ENCODE measurements at regions not wholly inside any gene's neighbourhood (a gene's known extent, or its start where the extent isn't known, plus 50 kb on each side); places are given as distances from the start of the nearest gene placed in this dataset.

DNA sequence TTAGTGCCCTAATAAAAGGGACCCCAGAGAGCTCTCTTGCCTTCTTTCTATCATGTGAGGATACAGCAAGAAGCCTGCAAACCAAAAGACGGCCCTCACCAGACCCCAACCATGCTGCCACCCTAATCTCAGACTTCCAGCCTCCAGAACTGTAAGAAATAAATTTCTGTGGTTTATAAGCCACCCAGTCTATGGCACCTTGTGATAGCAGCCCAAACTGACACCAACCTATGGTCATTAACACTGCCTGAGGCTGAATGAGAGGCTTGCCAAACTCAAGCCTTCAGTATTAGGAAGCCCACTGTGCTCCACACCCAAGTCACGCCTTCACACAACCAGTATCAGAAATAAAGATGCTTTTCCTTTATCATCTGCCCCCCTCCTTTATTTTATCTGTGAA lies 127.3 kb upstream of the KLF3 start:
- peaks cover 2% of the 10 kb centered on the region for H3K9me3 Mint-ChIP-seq
- TF ChIP-seq, protein P1, sequence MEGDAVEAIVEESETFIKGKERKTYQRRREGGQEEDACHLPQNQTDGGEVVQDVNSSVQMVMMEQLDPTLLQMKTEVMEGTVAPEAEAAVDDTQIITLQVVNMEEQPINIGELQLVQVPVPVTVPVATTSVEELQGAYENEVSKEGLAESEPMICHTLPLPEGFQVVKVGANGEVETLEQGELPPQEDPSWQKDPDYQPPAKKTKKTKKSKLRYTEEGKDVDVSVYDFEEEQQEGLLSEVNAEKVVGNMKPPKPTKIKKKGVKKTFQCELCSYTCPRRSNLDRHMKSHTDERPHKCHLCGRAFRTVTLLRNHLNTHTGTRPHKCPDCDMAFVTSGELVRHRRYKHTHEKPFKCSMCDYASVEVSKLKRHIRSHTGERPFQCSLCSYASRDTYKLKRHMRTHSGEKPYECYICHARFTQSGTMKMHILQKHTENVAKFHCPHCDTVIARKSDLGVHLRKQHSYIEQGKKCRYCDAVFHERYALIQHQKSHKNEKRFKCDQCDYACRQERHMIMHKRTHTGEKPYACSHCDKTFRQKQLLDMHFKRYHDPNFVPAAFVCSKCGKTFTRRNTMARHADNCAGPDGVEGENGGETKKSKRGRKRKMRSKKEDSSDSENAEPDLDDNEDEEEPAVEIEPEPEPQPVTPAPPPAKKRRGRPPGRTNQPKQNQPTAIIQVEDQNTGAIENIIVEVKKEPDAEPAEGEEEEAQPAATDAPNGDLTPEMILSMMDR (IDR thresholded peaks at IDR 0.05; ENCODE audit: unreplicated experiment in 3 of 3) = no peak
- H3K4me3 Mint-ChIP-seq = no peak overlapping the region
- no peaks in the 10 kb centered on the region for H3K36me3 Mint-ChIP-seq (ENCODE audit: low read depth)
- H3K4me1 Mint-ChIP-seq = peaks cover 18% of the 10 kb centered on the region
- no peaks in the 10 kb centered on the region for H3K27me3 Mint-ChIP-seq (ENCODE audit: low read depth)
- no peak overlapping the region for H3K27ac Mint-ChIP-seq

DNA sequence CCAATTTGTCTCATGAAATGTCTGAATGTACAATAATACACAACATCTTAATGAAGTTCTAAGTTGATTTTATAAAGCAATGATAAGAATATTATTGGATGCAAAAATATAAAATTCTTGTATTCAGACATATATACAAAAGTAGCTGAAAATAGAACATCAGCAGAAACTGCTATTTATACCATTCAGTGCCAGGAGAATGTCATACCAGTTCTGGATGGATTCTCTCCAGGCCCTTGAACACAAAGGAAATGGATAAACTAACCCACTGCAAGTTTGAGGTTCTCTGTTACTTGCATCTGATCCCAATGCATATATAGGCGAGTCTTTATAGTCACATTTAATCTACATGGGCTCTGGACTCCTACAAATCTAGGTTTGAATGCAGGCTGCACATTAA lies 126.3 kb upstream of the KLF3 start:
- no peak overlapping the region for H3K27ac Mint-ChIP-seq
- no peak overlapping the region for H3K4me3 Mint-ChIP-seq
- H3K27me3 Mint-ChIP-seq (ENCODE audit: low read depth) = no peaks in the 10 kb centered on the region
- no peaks in the 10 kb centered on the region for H3K36me3 Mint-ChIP-seq (ENCODE audit: low read depth)
- TF ChIP-seq, protein P1 (IDR thresholded peaks at IDR 0.05; ENCODE audit: unreplicated experiment in 3 of 3) = no peak
- peaks cover 8% of the 10 kb centered on the region for H3K4me1 Mint-ChIP-seq
- H3K9me3 Mint-ChIP-seq = peaks cover 2% of the 10 kb centered on the region

DNA sequence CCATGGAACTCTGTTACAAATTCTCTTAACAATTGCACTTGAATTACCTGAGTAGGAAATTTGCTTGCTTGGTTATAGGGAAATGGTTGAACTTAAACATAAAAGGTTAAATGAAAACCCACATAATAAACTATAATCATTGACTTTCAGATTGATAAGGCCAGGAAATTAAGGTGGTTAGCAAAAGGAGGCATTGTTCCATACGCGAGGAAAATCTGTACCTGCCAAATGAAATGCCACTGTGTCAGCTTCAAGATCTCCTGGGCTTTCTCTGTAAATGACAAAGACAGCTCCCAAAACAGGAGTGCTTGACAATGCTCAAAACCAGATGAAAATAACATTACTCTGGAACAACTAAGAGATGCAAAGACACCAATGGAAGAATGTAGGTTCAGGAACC lies 125.5 kb upstream of the KLF3 start:
- Mint-ChIP-seq H3K27me3 (ENCODE audit: low read depth) (no peaks in the 10 kb centered on the region), H3K4me3 (no peak overlapping the region), H3K9me3 (peaks cover 2% of the 10 kb centered on the region), H3K27ac (no peak overlapping the region), H3K4me1 (no peaks in the 10 kb centered on the region), H3K36me3 (ENCODE audit: low read depth) (no peaks in the 10 kb centered on the region)
- TF ChIP-seq, protein P1 (IDR thresholded peaks at IDR 0.05; ENCODE audit: unreplicated experiment in 3 of 3) = no peak

DNA sequence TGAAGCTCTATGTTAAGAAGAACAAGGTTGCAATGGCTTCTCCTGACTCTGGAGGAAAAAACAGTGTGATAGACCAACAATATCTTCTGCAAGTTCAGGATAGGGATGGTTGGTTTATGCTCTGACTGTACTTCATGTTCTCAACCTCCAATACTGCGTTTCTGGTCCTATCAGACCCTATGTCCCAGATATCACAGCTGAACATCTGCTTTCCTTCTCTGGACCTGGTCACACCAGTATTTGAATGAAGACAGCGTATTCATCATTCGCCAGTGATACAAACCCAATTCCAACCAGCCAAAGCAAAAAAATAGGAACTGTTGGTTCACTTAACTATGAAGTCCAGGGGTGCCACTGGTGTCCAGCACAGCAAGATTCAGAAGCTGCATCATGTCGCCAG lies 124.5 kb upstream of the KLF3 start:
- no peaks in the 10 kb centered on the region for H3K4me1 Mint-ChIP-seq
- no peaks in the 10 kb centered on the region for H3K36me3 Mint-ChIP-seq (ENCODE audit: low read depth)
- no peak overlapping the region for H3K27ac Mint-ChIP-seq
- peaks cover 2% of the 10 kb centered on the region for H3K9me3 Mint-ChIP-seq
- TF ChIP-seq, protein P1 (IDR thresholded peaks at IDR 0.05; ENCODE audit: unreplicated experiment in 3 of 3) = no peak
- no peaks in the 10 kb centered on the region for H3K27me3 Mint-ChIP-seq (ENCODE audit: low read depth)
- no peak overlapping the region for H3K4me3 Mint-ChIP-seq

DNA sequence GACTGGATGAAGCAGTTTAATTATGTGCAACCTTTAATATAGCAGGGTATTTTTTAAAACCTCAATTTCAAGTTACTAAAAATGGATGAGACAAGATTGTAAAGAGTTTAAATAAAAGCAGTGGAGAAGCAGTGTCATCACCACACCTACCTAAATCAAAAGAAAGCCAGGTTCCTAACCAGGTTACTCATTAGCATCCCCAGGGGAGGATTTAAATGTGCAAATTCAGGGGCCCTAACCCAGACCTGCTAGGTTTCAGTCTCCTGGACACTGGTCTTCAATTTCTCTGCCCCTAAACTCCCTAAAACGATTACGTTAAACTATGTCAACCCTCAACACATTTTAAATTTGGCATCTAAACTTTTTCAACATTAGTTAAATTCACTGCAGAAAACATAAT lies 116.9 kb upstream of the KLF3 start:
- TF ChIP-seq, protein P1 (IDR thresholded peaks at IDR 0.05; ENCODE audit: unreplicated experiment in 3 of 3) = no peak
- peaks cover 5% of the 10 kb centered on the region for H3K9me3 Mint-ChIP-seq
- no peaks in the 10 kb centered on the region for H3K36me3 Mint-ChIP-seq (ENCODE audit: low read depth)
- no peak overlapping the region for H3K27ac Mint-ChIP-seq
- H3K4me3 Mint-ChIP-seq = no peak overlapping the region
- H3K27me3 Mint-ChIP-seq (ENCODE audit: low read depth) = no peaks in the 10 kb centered on the region
- no peaks in the 10 kb centered on the region for H3K4me1 Mint-ChIP-seq

DNA sequence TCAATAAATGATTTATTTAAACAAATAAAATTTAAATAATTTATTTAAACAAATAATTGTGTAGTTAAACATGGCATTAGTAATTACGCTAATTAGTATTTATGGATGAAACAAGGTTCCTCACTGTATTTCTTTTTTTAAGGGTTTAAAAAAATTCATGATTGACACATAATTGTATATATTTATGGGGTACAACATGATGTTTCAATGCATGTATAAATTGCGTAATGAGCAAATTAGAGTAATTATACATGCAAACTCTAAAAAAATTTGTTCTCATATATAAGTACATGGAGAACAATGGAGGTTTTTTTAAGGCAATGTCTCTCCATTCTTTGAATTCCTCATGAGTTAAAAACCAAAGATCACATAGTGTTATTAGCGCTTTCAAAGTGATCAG lies 115.7 kb upstream of the KLF3 start:
- no peaks in the 10 kb centered on the region for H3K27me3 Mint-ChIP-seq (ENCODE audit: low read depth)
- no peaks in the 10 kb centered on the region for H3K4me1 Mint-ChIP-seq
- no peaks in the 10 kb centered on the region for H3K36me3 Mint-ChIP-seq (ENCODE audit: low read depth)
- peaks cover 7% of the 10 kb centered on the region for H3K9me3 Mint-ChIP-seq
- TF ChIP-seq, protein P1 (IDR thresholded peaks at IDR 0.05; ENCODE audit: unreplicated experiment in 3 of 3) = no peak
- no peak overlapping the region for H3K27ac Mint-ChIP-seq
- no peak overlapping the region for H3K4me3 Mint-ChIP-seq

Measured in nephron (organoid).